ENCODE measurements at regions not wholly inside any gene's neighbourhood (a gene's known extent, or its start where the extent isn't known, plus 50 kb on each side); places are given as distances from the start of the nearest gene placed in this dataset.

- no peak for DNase-seq
These were observed 97.8 kb upstream of the JAG1 start for GRCh38 chr20:10771435-10772140.

- DNase-seq = no peak
These were observed 100.7 kb upstream of the JAG1 start for GRCh38 chr20:10774357-10774943.

GRCh38 chr20:10777710-10778109 is 103.9 kb upstream of the JAG1 start:
- DNase-seq = no peak

- DNase-seq = no peak
These were observed 106.1 kb upstream of the JAG1 start for GRCh38 chr20:10779911-10780310.

- no peak for DNase-seq
These were observed 107.1 kb upstream of the JAG1 start for GRCh38 chr20:10780901-10781300.

GRCh38 chr20:10781526-10781925 is 107.7 kb upstream of the JAG1 start:
- no peak for DNase-seq

GRCh38 chr20:10783707-10784553 is 110.1 kb upstream of the JAG1 start:
- DNase-seq = no peak

- no peak for DNase-seq
These were observed 110.9 kb upstream of the JAG1 start for GRCh38 chr20:10784554-10785183.

DNA sequence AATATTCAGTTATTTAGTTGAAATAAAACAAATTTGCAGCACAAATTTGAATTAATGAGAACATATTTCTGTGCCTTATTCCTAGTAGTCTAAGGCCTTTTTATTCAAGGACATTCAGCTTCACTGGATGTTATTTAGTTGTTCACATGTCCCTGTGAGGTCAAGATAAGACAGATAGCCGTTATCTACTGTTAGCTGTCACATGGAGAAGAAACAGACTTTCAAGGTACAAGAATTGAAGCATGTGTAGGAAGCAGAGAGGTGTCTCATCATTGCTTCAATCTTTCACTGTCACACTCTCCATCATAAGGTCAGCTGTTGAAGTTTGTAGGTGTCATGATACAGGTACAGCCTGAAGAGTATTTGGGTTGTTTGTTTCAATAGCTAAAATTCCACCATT is 112.9 kb upstream of the JAG1 start:
- DNase-seq = no peak

- no peak for DNase-seq
These were observed 114.3 kb upstream of the JAG1 start for GRCh38 chr20:10788055-10788454.

- no peak for DNase-seq
These were observed 115.1 kb upstream of the JAG1 start for GRCh38 chr20:10788877-10789276.

DNA sequence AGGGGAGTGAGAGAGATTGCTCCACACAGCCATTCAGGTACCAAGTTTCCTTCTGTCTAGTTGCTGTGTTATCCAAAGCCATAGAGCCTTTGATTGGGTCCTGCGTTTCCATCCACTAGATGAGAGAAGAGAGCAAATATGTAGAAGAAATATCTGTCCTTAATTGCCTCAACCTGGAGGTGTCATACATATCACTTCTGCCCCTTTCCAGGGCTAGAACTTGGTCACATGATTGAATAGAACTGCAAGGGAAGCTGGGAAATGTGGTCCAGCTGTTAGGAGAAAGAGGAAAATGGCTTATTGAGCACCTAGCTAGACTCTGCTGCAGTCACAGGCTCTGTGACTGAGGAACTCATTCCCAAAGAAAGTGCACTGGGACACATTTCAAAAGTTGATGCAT is 115.6 kb upstream of the JAG1 start:
- DNase-seq = no peak

DNA sequence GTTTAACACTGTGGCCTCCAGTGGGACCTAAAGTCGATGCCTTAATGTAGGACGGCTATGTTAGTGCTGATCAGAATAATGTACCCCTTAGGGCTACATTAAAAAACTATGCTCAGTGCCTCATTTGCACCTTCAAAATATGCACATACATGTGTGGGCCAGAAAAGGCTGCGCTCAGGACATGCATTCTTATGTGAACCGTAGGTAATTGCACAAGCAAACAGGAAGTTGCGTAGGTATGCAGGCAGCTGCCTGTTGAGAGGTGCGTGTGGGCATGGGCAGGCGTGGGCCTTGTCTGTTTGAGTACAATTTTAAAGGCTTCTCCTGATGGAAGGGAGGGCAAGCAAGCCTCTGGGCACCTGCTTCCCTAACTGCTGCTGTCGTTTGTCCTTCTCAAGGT is 116.2 kb upstream of the JAG1 start:
- DNase-seq = no peak

DNA sequence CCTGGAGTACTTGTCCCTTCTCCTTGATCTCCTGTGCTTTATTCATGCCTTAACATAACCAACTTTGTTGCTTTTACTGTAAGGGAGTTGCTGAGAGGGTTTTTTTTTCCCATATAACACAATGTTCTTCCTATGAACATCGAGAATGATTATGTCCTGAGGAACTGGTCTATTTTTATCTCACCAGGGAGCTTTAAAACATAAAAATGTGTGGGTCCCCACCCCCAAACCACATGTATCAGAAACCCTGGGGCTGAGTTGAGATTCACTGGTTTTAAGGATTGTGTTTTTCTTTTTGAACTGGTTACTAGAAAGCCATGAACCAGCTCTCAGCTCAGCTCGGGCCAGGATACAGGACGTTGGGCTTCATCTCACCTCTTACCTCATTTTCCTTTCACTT is 118.5 kb upstream of the JAG1 start:
- no peak for DNase-seq

GRCh38 chr20:10793766-10794165 is 120.0 kb upstream of the JAG1 start:
- no peak for DNase-seq

GRCh38 chr20:10794765-10795164 is 121.0 kb upstream of the JAG1 start:
- no peak for DNase-seq

GRCh38 chr20:10795286-10796026 is 121.7 kb upstream of the JAG1 start:
- DNase-seq = no peak

- no peak for DNase-seq
These were observed 125.0 kb upstream of the JAG1 start for GRCh38 chr20:10798811-10799210.

GRCh38 chr20:10799735-10800134 is 125.9 kb upstream of the JAG1 start:
- DNase-seq = no peak

GRCh38 chr20:10800288-10800687 is 126.5 kb upstream of the JAG1 start:
- no peak for DNase-seq

GRCh38 chr20:10802236-10802635 is 128.4 kb upstream of the JAG1 start:
- DNase-seq = no peak

DNA sequence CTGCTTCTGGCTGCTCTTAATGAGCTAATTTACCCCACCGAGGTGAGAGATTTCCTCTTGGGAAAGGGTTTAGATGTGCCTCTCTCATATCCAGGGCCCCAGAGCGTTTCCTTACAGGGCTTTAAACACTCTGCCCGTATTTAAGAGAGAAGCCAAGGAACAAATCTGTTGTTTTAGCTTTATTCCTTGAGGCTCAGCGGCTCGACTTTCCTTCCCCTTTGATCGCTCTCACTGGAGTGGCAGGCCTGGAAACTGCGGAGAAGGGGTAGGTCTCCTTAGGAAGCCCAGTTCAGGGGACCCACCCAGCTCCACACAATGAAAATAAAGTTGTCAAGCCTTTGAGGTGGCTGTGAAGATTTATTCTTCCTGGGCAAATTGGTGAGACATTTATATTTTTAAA is 132.0 kb upstream of the JAG1 start:
- DNase-seq = no peak

DNA sequence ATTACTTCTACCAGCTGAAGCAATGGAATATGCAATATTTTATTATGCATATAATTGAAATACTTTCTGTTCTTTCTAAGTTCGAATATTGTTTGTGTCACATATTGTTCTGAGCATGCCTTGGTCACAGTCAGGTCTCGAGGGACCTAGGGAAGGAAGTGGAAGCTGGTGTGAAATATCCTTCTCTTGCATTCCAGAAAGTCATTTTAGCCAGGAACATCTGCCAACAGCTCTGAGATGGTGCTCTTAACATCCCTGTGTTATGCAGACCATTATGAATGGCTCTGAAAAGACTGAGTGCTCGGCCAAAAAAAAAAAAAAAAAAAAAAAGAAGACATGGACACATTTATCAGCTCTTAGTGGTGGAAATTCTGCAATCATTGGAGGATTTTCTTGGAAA is 132.7 kb upstream of the JAG1 start:
- no peak for DNase-seq
